GDM1 (cell line): ENCODE measurements at regions not wholly inside any gene's neighbourhood (a gene's known extent, or its start where the extent isn't known, plus 50 kb on each side); places are given as distances from the start of the nearest gene placed in this dataset.

Source experiments
- DNase-seq: peaks from one replicate; lab custom pipeline; 2025; lab: John Stamatoyannopoulos, UW

DNA sequence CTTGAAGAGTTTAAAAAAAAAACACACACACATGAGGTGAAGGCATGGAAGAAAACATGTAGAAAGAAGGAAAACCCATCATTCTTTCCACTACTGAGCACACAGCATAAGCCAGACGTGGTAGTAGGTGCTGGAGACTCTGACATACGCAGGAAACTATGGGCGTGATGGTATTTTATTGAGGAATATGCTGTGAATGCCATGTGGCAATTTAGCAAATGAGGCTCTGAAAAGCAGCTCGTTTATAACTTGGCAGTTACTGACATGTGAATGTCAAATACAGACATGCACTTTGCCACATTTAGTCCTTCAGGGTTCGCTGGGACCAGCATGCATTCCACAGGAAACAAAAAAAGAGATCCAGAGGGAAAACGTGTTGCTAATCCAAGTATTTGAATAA, 74.3 kb upstream of the IFNAR2 start:
- DNase-seq: no peak

DNA sequence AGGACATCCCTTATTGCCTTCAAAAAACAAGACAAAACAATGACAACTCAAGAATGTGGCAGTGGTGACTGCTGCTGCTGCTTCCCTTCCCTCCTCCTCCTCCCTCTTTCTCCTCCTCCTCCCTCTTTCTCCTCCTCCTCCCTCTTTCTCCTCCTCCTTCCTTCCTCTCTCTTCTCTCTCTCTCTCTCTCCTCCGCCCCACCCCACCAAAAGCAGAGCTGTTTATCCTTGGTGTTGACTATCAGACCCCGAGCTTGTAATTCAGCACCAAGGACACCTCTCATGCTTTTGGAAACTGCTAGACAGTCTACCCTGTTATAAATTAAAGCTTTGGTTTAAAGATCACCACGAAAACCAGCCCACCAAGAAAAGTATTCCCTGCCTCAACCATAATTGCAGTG, 72.4 kb upstream of the IFNAR2 start:
- no peak for DNase-seq

DNA sequence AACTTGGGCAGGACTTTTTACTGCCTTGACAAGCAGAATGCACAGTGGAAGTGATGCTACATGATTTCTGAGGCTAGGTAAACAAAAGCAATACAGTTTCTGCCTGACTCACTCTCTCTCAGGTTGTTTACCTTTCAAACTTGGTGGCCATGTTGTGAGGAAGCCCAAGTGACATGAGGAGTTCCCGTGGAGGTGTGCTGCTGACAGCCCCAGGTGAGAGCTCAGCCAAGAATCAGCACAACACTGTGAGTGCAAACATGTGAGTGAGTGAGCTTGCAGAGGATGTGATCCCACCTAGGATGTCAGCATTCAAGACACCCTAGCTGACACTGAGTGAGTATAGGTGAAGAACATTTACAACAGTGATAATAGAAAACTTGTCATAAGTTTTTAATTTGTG, 71.1 kb upstream of the IFNAR2 start:
- DNase-seq: no peak

DNA sequence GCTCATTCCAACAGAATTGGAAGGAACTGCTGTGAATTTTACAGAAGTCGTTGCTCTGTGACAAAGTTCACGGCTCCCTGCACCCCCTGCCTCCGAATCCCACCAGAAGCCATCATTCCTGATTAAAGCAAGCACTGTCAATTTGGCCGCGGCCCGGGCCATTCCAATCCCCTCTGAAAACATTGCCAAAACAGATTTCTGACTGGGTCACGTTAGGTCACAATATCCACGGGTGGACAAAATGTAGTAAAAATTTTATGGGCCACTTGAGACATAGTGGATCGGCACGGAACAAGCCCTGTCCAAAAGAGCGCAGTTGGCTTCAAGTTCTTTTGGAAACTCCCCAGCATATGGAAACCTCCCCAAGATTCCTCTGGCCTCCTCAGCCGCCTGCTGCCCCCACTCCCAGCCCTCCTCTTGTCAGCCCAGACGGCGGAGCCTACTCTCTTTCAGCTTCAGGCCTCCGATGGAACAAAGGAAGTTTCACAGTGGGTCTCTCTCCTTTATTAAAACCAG, 67.2 kb upstream of the IFNAR2 start:
- DNase-seq: no peak

DNA sequence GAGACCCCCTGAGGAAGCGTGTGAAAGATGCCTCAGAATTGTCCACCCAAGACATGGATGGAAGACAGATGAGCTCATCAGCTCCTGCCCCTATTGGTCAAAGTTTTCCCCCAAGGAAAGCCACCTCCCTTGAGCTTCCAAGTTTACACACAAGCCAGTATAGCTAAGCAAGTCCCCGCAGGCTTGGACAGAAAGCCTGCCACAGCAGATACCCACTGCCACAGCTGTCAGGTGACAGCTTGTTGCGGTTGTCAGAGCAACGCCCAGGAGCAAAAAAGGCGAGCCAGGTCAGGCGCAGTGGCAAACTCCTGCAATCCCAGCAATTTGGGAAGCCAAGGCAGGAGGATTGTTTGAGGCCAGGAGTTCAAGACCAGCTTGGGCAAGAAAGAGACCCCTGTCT, 60.9 kb upstream of the IFNAR2 start:
- DNase-seq: no peak

DNA sequence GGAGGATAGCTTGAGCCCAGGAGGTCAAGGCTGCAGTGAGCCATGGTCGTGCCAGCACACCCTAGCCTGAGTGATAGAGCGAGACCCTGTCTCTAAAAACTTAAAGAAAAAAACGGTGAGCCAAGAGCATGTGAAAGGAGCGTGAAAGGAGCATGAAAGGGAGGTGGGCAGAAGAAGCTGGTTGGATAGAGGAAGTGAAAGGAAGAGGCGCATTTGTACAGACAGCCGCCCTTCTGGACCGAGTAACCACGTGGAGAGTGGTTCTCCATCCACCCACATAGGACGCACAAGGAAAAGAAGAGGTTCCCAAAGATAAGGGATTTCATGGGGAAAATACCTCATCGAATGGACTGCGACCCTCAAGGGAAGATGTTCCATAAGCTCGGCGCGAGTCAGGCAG, 60.4 kb upstream of the IFNAR2 start:
- no peak for DNase-seq

DNA sequence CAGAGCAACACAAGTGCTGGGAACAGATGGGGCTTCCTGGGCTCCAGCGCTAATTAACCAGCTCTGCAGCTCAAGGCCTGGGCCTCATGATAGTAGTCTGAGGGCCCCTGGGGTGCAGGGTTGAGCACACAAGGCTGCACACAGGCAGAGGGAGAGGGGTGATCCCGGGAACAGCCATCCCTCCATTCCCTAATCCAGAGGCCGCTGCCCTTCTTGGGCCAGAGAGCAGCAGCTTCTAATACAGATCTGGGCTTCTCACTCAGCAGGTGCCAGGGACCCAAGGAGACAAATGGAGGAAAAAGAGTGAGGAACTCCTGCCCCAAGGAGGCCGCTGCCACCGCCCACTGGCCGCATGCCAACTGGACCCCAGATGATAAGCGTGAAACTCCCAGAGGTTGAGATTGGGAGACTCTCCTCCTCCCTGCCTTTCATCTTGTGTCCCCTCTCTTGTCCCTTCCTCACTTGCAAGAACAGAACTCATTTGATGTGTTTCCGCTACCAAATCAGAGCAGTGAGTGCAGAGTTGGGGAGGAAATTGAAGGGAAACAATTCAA, 58.0 kb upstream of the IFNAR2 start:
- no peak for DNase-seq

DNA sequence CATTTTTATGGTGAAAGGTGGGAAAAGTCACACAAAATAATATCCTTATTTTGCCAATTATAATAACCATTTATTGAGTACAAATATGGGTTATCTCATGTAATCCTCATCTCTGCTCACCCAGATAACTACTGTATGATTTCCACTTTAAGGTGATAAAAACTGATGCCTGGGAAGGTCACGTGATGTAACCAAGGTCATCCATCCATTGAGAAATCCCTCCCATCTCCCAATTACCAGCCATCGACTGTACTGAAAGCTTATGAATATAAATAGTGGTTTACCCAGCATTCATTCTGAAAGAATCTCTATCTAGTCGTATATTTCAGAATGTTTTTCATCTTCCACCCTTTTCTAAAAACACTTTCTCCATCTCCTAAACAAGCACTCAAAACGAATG, 55.0 kb upstream of the IFNAR2 start:
- DNase-seq: no peak
